Endometrial microvascular endothelial cells (primary cell): ENCODE measurements at regions not wholly inside any gene's neighbourhood (a gene's known extent, or its start where the extent isn't known, plus 50 kb on each side); places are given as distances from the start of the nearest gene placed in this dataset.

ENCODE experiments used
- in situ Hi-C: cut with HindIII; loops from 2 replicates; pipeline ENCODE4 v1.10.0; 2017; ENCODE audit warnings: low sequenced_read_pairs, low pct_unique_long_range_greater_than_20kb; ENCODE audit errors: inconsistent ontology term

DNA sequence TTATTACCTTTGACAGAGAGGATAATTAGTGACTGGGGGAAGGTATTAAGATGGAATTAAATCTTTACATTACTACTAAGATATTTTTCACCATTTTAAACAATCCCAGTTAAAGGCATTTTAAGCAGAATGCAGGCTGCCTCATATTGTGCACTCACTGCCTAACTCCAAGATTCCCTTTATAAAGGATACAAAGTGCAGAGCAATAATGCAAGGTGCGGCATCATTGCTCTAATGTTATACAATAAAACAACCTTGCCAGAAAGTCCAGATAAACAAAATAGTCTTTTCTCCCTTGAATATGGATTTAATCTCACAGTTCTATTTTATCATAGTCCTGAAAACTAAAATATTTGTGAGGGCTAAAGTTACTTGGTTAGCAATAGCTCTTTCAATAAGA lies 1031.6 kb upstream of the SEMA6D start:
- in situ Hi-C loops: no loop called here

DNA sequence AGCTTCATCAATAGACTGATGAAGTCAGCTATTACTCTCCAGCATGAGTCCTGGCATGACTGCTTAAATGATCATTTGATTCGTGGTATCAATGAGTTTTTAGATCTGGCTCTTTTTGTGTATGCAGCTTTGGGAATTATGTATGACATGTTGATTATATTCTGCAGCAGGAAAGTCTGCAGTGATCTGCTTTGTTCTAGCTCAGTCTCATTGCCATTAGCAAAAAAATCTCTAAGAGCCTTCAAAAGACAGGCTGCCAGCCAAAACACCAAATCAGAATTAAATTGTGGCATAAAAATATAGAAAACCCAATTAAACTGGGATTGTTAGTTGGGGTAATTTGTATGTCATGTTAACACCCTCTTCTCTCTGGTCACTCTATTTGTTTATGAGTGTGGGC lies 1021.0 kb upstream of the SEMA6D start:
- in situ Hi-C loops: no loop called here

DNA sequence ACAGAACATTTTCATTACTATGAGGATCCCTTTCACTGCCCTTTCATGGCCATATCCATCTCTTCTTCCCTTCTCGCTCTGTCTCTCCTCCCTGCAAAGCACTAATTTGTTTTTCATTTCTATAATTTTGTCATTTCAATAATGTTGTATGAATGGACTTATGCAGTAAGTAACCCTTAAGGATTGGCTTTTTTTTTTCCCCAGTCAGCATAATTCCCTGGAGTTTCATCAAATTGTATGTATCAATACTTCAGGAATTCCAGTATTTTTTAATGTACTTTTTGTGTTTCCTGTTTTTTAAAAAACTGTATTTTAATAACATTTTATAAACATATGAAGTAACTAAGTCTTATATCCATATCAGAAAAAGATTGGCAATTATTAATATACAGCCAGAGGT lies 1016.0 kb upstream of the SEMA6D start:
- in situ Hi-C loops: no loop called here

DNA sequence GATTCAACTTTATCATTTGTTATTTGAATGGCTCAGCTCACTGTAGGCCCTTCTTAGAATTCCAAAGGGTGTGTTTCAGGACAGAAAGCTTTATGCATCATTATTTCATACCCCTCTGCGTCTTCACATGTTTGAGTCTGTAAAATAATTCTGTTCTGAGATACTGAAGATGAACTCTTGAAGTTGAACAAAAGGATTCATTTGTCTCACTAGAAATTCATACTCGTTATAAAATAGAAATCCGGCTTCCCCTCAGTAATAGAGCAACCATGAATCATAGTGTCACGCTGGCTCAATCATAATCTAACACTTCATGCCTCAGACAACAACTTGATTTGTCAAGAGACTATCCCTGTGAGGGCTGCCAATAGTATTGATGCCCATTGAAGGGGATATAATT lies 1015.4 kb upstream of the SEMA6D start:
- in situ Hi-C loops: no loop called here

DNA sequence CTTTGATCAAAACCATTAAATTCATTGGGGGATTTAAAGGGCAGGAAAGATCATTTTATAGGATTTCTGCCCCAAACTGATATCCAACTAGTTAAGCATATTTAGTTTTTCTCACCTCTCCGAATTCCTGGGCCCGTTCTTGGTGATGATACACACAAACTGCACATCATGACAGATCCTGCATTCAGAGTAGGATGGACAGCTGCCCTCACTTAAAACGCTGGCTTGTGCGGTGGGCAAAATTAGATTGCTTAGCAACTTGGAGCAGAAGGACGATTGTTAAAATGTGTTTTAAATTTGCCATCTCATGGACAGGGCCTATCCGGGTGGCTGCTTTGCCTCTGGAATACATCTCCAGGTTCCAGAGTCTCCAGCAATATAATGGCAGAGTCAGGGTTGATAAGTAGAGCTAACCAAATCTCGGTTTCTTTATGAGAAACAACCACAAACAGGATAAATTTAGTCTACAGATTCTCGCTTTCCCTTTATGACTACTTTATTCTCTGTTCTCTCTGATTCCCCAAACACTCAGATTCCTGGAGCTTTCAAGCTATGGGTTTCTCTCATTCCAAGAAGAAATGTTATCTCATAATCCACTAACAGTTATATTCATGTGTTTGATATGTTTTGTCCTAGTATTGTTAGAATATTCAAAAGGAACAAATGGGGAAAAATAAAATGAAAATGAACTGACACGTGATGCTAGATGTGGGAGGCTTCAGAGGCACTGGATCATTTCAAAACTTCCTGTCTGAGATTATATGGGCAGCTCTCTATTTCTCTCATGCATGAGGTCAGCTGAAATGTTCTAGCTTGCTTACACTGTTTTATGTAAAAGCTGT lies 1014.1 kb upstream of the SEMA6D start:
- in situ Hi-C loops: no loop called here

DNA sequence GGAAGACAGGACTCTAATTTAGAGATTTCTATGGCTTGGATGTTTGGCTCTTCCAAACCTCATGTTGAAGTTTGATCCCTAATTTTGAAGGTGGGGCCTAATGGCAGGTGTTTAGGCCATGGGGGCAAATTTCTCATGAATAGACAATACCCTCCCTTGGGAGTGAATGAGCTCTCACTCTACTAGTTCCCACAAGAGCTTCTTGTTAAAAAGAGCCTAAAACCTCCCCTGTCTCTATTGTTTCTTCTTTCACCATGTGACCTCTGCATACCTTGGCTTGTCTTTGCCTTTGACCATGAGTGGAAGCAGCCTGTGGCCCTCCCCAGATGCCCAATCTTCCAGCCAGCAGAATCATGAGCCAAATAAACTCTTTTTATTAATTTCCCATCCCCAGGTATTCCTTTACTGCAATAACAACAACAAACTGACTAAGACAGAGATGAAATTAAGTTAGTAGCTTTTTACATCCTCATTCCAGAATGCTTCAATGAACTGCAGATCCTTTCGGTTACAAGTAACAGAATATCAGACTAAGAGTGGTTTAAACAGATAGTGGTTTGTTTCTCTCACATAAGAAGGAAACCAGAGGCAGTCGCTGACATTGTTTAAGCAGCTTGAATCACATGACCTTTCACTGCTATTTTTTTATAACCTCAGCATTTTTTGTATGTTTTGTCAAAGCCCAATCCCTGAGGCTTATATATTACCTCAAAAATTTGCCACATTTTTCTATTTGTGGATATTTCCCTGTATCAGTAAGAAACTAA lies 1013.3 kb upstream of the SEMA6D start:
- in situ Hi-C loops: no loop called here

DNA sequence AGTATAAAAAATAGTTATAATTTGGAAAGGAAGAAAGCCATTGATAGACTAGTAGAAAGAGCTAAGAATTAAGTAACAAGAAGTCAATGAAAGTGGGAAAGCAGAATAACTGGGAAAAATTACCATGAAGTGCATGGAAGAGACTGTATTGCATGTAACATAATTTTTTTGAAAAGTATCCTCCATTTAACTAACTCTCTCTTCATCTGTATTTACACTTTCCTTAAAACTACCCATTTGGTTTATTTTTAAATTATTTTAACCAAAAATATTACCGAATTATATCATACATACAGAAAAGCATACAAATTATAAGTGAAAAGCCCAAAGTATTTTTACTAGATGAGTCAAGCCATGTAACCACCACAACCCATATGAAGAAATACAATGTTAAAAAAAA lies 1009.9 kb upstream of the SEMA6D start:
- in situ Hi-C loops: no loop called here

DNA sequence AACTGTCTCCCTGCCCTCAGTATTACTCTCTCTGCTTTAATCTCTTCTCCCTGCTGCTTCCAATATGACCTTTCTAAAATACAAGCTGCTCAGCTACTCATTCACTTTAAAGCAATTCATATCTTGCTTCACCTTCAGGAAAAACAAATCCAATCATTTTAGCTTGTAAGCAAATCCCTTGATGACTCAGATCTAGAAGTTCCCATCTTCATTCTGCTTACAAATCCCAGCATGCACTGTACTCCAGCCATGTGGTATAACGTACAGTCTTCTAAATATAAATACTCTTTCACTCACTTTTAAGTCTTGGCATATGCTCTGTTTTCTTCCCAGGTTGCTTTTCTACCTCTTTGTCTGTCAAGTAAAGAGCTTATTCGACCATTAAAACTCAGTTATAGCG lies 1009.1 kb upstream of the SEMA6D start:
- in situ Hi-C loops: no loop called here

DNA sequence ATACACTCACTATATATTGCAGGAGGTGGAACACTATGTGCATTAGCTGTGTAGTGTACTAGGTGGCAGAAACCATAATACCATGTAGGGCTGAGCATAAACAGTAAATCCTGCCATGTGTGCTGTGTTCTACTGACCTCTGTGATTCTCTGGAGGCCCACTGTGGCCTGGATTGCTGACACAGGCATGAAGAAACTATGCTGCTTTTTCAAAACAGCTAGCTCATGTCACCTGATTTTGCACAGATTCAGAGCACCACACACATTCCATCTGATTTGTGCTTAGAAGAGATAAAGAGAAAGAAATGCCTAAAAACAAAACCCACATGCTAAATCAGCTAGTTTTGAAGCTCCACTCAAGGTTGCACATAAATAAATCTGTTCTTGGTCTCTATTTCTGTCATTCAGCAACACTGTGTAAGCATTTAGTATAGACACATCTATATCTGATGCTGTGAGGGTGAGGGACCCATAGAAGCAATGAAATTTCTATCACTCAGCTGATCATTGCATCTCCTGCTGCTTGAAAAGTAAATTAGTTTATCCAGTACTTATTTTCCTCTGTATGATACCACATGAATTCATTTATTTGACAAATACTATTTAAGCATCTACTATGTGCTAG lies 1007.7 kb upstream of the SEMA6D start:
- in situ Hi-C loops: no loop called here

DNA sequence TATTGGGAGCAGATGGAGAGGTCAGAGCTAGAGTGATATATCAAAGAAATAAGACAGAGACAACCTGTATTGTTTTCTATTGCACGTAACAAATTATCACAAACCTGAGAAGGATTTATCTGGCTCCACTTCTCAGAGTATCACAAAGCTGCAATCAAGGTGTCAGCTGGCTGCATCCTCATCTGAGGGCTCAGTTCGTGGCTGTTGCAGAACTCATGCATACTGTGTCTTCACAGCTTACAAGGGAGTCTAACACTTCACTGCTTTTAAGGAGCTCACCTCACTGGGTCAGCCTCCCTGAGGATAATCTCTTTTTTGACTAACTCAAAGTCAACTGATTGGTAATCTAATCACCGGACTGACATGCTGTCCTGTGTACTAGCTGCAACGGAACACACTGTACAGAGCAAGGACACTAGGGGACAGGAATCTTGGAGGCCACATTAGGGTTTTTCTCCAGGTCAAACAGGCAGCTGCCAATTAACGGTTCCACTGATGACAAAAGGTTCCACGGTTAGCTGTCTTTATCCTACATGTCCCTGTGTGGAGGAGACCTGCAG lies 1006.8 kb upstream of the SEMA6D start:
- in situ Hi-C loops: no loop called here

DNA sequence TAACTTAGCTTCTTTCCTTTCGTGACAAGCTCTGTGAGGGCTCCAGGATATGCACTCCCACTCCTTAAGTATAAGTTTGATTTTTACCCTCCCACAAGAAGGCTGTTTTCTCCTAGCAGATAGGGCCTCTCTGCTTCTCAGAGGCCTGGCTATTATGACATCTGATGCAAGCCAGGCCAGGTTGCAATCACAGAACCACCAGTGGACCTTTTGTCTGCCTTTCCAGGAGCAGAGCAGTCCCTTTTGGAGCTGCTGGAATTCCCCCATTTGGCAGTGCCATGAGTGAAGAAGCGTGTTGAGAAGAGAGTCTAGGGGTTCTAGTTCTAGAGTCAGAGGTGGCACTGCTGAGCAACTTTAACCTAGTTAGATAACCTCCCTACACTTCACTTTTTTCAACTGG lies 1004.3 kb upstream of the SEMA6D start:
- in situ Hi-C loops: no loop called here

DNA sequence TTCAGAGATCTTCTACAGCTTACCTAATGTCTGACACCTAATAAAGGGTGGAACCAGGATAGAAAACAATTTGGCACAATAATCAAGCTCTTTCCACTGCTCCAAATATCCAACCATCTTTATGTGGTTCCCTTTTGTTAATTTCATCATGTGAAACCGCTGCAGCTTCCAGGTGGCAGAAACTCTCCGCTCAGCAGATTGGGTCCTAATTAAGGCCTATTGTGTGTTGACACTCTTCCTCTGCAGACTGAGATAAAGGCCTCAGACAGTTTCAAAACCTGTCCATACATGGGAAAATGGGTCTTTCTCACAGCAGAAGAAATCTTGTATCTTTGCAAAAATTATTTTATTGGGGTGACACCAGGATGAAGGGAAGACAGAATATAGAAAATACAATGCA lies 1002.4 kb upstream of the SEMA6D start:
- in situ Hi-C loops: no loop called here

DNA sequence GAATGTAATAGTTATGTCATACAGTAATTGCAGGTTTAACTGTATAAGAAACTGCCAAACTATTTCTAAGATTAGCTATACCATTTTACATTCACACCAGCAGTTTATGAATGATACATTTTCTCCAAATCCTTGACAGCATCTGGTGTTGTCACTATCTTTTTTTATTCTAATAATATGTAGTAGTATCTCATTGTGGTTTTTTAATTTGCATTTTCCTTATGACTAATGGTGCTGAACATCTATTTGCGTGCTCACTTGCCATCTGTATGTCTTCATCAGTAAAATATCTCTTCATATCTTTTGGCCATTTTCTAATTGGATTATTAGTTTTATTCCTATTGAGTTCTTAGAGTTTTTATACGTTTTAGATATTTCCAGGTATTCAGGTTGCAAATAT lies 994.0 kb upstream of the SEMA6D start:
- in situ Hi-C loops: no loop called here

DNA sequence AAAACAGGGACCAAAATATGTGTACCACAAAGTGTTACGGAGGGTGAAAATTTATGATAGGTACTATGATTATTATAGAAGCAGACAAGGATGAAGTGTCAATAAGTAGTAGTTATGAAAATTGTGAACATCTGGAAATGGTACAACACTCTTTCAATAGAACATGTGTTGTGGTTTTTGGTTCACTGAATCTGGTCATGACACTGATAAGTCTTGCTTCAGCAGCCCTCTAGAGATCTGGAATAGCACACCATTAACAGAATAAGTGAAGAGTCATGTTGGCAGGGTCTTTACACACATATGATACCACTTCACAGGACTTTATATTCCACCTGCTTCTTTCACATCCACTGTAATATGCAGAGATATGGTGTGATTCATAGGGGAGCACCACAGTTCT lies 985.2 kb upstream of the SEMA6D start:
- in situ Hi-C loops: no loop called here

DNA sequence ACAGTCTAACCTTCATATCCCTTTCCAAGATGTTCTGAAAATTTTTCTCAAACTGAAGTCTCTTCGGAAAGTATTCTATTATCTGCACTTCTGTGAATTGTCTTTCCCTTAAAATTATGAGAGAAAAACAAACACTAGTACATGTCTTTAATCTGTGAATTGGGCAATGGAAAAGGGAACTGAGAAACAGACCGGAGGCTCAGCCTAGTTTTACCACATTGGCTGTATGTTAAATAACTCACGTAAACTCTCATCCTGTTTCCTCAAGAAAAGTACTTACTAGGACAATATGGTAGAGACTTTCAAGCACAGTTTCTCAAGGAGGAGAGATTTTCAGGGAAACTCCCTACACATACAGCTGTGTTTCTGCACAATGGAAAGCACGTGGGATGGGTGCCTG lies 982.2 kb upstream of the SEMA6D start:
- in situ Hi-C loops: no loop called here

DNA sequence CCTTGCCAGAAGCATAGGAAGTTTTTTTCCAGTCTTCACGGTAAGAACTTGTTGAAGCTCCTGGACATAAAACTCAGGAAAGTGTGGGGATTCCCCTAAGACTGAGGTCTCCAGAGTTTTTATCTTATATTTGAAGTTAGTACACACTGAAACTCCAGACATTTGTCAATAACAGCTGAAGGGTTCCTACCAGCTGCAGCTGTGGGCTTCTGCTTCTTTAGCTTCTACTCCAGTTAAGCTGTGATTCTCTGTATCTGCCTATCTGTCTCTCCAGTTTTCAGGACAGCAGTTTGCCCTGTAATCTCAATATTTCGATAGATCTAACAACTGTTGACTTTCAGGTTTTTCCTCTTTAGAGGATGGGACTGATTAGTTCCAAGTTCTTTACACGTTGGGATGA lies 966.0 kb upstream of the SEMA6D start:
- in situ Hi-C loops: no loop called here

DNA sequence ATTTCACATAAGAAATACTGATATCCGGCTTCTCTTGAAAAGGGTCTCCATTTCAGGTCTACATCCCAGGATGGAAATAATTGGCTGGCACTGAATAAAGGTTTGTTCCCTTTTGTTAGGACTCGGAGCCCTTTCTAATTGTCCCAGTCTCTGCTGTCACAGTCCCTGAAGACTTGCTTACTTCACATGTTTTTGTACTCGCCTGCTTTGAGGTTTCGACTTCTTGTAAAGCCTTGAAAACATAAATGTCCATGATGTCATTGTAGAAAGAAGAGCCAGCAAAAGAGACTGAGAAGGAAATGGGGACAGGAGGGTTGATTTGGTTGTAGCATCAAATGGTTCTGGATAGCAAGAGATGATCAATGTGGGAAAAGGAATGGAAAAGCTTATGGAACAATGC lies 963.4 kb upstream of the SEMA6D start:
- in situ Hi-C loops: no loop called here

DNA sequence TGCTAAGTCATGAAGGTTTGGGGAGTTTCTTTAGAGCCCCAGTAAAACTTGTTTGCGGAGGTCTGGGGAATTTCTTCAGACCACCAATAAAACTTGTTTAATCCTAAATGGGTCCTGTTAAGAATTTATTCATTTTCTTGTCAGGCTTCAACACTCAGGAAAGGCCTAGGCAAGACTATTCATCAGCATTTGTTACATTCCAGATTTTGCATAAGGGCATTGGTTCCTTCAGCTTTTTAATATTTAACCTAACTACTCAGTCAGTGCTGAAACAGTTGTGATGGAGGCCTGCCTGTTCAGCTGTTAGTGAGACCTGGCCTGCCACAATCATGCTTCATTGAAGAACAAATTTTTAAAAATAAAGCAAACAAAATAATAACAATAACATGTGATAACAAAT lies 954.2 kb upstream of the SEMA6D start:
- in situ Hi-C loops: no loop called here

DNA sequence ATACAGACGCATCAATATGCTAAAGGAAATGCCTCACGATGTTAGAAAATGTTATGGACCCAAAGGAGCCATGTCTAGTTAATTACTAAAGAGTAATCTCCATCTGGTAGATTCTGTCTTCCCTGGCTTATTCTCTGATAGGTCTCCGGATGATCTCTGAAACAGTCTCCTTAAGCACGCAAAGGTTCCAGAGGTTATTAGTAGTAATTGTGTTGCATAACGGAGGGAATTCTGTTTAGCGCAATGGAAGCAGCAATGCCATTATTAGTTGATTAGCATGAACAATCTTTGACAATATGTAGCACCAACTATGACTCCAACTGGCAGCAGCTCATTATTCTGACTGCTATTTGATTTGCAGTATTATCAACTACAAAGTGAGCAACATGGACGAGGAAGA lies 952.5 kb upstream of the SEMA6D start:
- in situ Hi-C loops: no loop called here

DNA sequence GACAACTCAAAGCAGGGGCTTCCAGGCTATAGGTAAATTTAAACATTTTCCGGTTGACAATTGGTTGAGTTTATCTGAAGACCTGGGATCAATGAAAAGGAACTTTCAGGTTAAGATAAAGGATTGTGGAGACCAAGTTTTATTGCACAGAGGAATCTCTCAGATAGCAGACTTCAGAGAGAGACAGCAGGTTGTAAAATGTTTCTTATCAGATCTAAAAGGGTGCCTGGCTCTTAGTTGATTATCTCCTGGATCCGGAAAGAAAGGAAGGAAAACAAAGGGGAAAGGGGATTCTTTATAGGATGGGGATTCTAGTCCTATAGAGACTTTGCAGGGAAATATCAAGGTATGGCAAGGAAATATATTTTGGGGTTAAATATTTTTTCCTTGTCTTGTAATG lies 951.3 kb upstream of the SEMA6D start:
- in situ Hi-C loops: no loop called here
